H9 (cell line): ENCODE measurements at regions not wholly inside any gene's neighbourhood (a gene's known extent, or its start where the extent isn't known, plus 50 kb on each side); places are given as distances from the start of the nearest gene placed in this dataset.

Experiments
- DNase-seq: peaks from one replicate; pipeline ENCODE4 v3.0.0-alpha.2; 2017
- H2AFZ ChIP-seq: one replicate; pipeline ENCODE4 v1.6.1; 2013; ENCODE audit warnings: mild to moderate bottlenecking, low read length, control low read depth, moderate library complexity
- H2AK5ac ChIP-seq: 2 replicates; pipeline ENCODE4 v1.6.1; 2013; ENCODE audit warnings: low read length, control low read depth, mixed read lengths; ENCODE audit not compliant: insufficient read length
- H2BK120ac ChIP-seq: one replicate; pipeline ENCODE4 v1.6.1; 2013; ENCODE audit warnings: low read depth, mild to moderate bottlenecking, low read length, control low read depth, inconsistent platforms; ENCODE audit not compliant: poor library complexity, severe bottlenecking
- H2BK12ac ChIP-seq: 2 replicates; pipeline ENCODE4 v1.6.1; 2013; ENCODE audit warnings: low read length, control low read depth, mixed read lengths, low read depth; ENCODE audit not compliant: insufficient read length
- H2BK15ac ChIP-seq: 2 replicates; pipeline ENCODE4 v1.6.1; 2013; ENCODE audit warnings: low read depth, low read length, control low read depth
- H2BK20ac ChIP-seq: one replicate; pipeline ENCODE4 v1.6.1; 2013; ENCODE audit warnings: low read depth, mild to moderate bottlenecking, low read length, control low read depth, inconsistent platforms; ENCODE audit not compliant: poor library complexity, severe bottlenecking
- H2BK5ac ChIP-seq: 2 replicates; pipeline ENCODE4 v1.6.1; 2013; ENCODE audit warnings: low read length, control low read depth, mixed read lengths; ENCODE audit not compliant: insufficient read length
- H3K14ac ChIP-seq: 2 replicates; pipeline ENCODE4 v1.6.1; 2013; ENCODE audit warnings: low read length, control low read depth; ENCODE audit not compliant: insufficient read depth
- H3K18ac ChIP-seq: 2 replicates; pipeline ENCODE4 v1.6.1; 2013; ENCODE audit warnings: low read depth, mild to moderate bottlenecking, mixed read lengths, low read length, control low read depth; ENCODE audit not compliant: insufficient read length
- H3K23ac ChIP-seq: 2 replicates; pipeline ENCODE4 v1.6.1; 2013; ENCODE audit warnings: low read length, control low read depth, mixed read lengths, low read depth; ENCODE audit not compliant: insufficient read length
- H3K23me2 ChIP-seq: 2 replicates; pipeline ENCODE4 v1.6.1; 2013; ENCODE audit warnings: low read depth, mild to moderate bottlenecking, mixed read lengths, low read length, control low read depth; ENCODE audit not compliant: insufficient read length, poor library complexity, severe bottlenecking
- H3K27ac ChIP-seq: 2 replicates; pipeline ENCODE4 v1.5.1; 2013; ENCODE audit warnings: low read length, control low read depth, mixed read lengths, low read depth; ENCODE audit not compliant: insufficient read length
- H3K27me3 ChIP-seq: 2 replicates; pipeline ENCODE4 v1.6.1; 2013; ENCODE audit warnings: low read length, control low read depth, inconsistent platforms; ENCODE audit not compliant: insufficient read depth
- H3K4ac ChIP-seq: 2 replicates; pipeline ENCODE4 v1.6.1; 2013; ENCODE audit warnings: low read depth, mild to moderate bottlenecking, control low read depth, inconsistent platforms, low read length, moderate library complexity
- H3K4me1 ChIP-seq: 2 replicates; pipeline ENCODE4 v1.6.1; 2013; ENCODE audit warnings: low read length, control low read depth, inconsistent platforms; ENCODE audit not compliant: insufficient read depth
- H3K4me2 ChIP-seq: 2 replicates; pipeline ENCODE4 v1.6.1; 2013; ENCODE audit warnings: low read length, control low read depth, mixed read lengths; ENCODE audit not compliant: insufficient read length, insufficient read depth
- H3K56ac ChIP-seq: 2 replicates; pipeline ENCODE4 v1.6.1; 2013; ENCODE audit warnings: low read depth, mild to moderate bottlenecking, mixed read lengths, low read length, control low read depth; ENCODE audit not compliant: insufficient read length
- H3K79me1 ChIP-seq: 2 replicates; pipeline ENCODE4 v1.6.1; 2013; ENCODE audit warnings: low read depth, mild to moderate bottlenecking, moderate library complexity, low read length, control low read depth, inconsistent platforms; ENCODE audit not compliant: insufficient read depth, poor library complexity, severe bottlenecking
- H3K79me2 ChIP-seq: 2 replicates; pipeline ENCODE4 v1.6.1; 2013; ENCODE audit warnings: low read length, control low read depth, inconsistent platforms; ENCODE audit not compliant: insufficient read depth
- H3K9ac ChIP-seq: 2 replicates; pipeline ENCODE4 v1.6.1; 2013; ENCODE audit warnings: low read length, control low read depth, mixed read lengths; ENCODE audit not compliant: insufficient read length; ENCODE audit errors: extremely low read depth
- H3K9me3 ChIP-seq: one replicate; pipeline ENCODE4 v1.6.1; 2013; ENCODE audit warnings: low read depth, low read length, inconsistent platforms; ENCODE audit not compliant: control insufficient read depth
- H3T11ph ChIP-seq: one replicate; pipeline ENCODE4 v1.6.1; 2013; ENCODE audit warnings: mild to moderate bottlenecking, low read length, control low read depth, inconsistent platforms
- H4K20me1 ChIP-seq: one replicate; pipeline ENCODE4 v1.6.1; 2013; ENCODE audit not compliant: control insufficient read depth, insufficient read length, insufficient read depth
- H4K5ac ChIP-seq: 2 replicates; pipeline ENCODE4 v1.6.1; 2013; ENCODE audit warnings: low read depth, mild to moderate bottlenecking, mixed read lengths, low read length, control low read depth; ENCODE audit not compliant: insufficient read length
- H4K8ac ChIP-seq: replicated peaks from 2 replicates; pipeline ENCODE4 v1.6.1; 2013; ENCODE audit warnings: low read length, control low read depth, mixed read lengths, low read depth; ENCODE audit not compliant: insufficient read length
- H4K91ac ChIP-seq: 2 replicates; pipeline ENCODE4 v1.6.1; 2013; ENCODE audit warnings: low read depth, mild to moderate bottlenecking, moderate library complexity, mixed read lengths, low read length, control low read depth; ENCODE audit not compliant: insufficient read length
- H3K27ac Mint-ChIP-seq, 3 experiments: 2 replicates in 2 of 3; 3 replicates in 1 of 3; pipeline ENCODE4 v1.8.0; 2020 to 2021; ENCODE audit warnings: mixed read lengths in 3 of 3, mild to moderate bottlenecking in 1 of 3, moderate library complexity in 1 of 3
- H3K27me3 Mint-ChIP-seq: 2 replicates; pipeline ENCODE4 v1.8.0; 2021; ENCODE audit warnings: low read depth, mild to moderate bottlenecking, moderate library complexity, mixed read lengths
- H3K36me3 Mint-ChIP-seq, 3 experiments: 2 replicates in 2 of 3; 3 replicates in 1 of 3; pipeline ENCODE4 v1.8.0; 2020 to 2021; ENCODE audit warnings: low read depth in 3 of 3, mixed read lengths in 3 of 3; ENCODE audit not compliant: insufficient read depth in 1 of 3
- H3K4me1 Mint-ChIP-seq, 2 experiments: 2 replicates each; pipeline ENCODE4 v1.8.0; 2020; ENCODE audit warnings: mixed read lengths in 2 of 2
- H3K4me3 Mint-ChIP-seq, 2 experiments: 2 replicates in 1 of 2; 3 replicates in 1 of 2; pipeline ENCODE4 v1.8.0; 2020 to 2021; ENCODE audit warnings: mild to moderate bottlenecking in 2 of 2, mixed read lengths in 2 of 2, moderate library complexity in 1 of 2
- H3K9me3 Mint-ChIP-seq, 2 experiments: 2 replicates in 1 of 2; 3 replicates in 1 of 2; pipeline ENCODE4 v1.8.0; 2020; ENCODE audit warnings: mild to moderate bottlenecking in 2 of 2, mixed read lengths in 2 of 2, moderate library complexity in 1 of 2
- WGBS: extraction: QIAGEN DNeasy Blood & Tissue Kit; methylation state at CpG from one replicate; pipeline ENCODE4 v1.1.7; 2013; ENCODE audit warnings: missing lambda C conversion rate, low lambda C conversion rate, mixed read lengths; ENCODE audit not compliant: insufficient read length; ENCODE audit errors: extremely low coverage; 5-methylcytosine and 5-hydroxymethylcytosine counted together
- TF ChIP-seq, protein P1 (sequence below): fragments of 200-600 bp; sonication (generic); conservative IDR thresholded peaks from 3 replicates; pipeline ENCODE4 v1.8.0; 2021; ENCODE audit warnings: antibody characterized with exemption, mild to moderate bottlenecking

DNA sequence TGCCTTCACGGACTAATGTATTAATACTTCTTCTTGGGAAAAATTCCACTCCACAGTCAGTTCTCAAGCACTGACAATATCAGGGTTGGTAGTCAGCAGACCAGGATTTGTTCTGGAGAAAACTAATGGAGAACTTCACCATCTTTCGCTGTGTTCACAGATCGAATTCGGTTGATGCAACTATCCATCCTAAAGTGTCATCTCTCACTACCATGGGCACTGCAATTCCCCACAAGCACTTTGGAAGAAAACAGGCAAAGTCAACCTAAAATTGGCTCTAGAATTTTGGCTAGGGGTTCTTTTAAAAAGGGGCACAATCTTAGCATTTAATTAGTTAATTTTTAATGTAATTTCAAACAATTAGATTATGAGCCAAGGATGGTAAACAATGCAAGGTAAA is 164.4 kb downstream of the HGF start:
- Histone ChIP-seq H3K79me2 (no peaks in the 10 kb centered on the region), H3K9me3 (no peaks in the 10 kb centered on the region), H2BK5ac (no peak overlapping the region), H4K8ac (no peak overlapping the region), H3K4me1 (no peaks in the 10 kb centered on the region), H4K5ac (no peak overlapping the region), H2BK15ac (peak overlapping the region; percentile 68; the same call in 1 of the 2 replicates), H2BK20ac (no peak overlapping the region), H3K27ac (no peak overlapping the region), H3K18ac (no peak overlapping the region), H3K79me1 (no peaks in the 10 kb centered on the region), H3K4me2 (no peak overlapping the region), H2BK120ac (no peak overlapping the region), H3K23ac (no peak overlapping the region), H3K56ac (no peak overlapping the region), H3K27me3 (no peaks in the 10 kb centered on the region), H3K23me2 (no peaks in the 10 kb centered on the region), H2BK12ac (no peak overlapping the region), H3T11ph (no peak overlapping the region), H3K9ac (no peak overlapping the region), H2AK5ac (no peak overlapping the region), H3K14ac (no peak overlapping the region; the same call in 1 of the 2 replicates), H4K91ac (no peak overlapping the region), H3K4ac (no peak overlapping the region), H2AFZ (no peak overlapping the region), H4K20me1 (no peaks in the 10 kb centered on the region)
- Mint-ChIP-seq H3K4me3 (no peak overlapping the region), H3K9me3 (no peaks in the 10 kb centered on the region), H3K27ac (no peak overlapping the region), H3K4me1 (no peaks in the 10 kb centered on the region), H3K36me3 (no peaks in the 10 kb centered on the region), H3K27me3 (no peaks in the 10 kb centered on the region)
- no CpG with 5 or more reads among the region's 4 CpGs for WGBS
- TF ChIP-seq, protein P1, sequence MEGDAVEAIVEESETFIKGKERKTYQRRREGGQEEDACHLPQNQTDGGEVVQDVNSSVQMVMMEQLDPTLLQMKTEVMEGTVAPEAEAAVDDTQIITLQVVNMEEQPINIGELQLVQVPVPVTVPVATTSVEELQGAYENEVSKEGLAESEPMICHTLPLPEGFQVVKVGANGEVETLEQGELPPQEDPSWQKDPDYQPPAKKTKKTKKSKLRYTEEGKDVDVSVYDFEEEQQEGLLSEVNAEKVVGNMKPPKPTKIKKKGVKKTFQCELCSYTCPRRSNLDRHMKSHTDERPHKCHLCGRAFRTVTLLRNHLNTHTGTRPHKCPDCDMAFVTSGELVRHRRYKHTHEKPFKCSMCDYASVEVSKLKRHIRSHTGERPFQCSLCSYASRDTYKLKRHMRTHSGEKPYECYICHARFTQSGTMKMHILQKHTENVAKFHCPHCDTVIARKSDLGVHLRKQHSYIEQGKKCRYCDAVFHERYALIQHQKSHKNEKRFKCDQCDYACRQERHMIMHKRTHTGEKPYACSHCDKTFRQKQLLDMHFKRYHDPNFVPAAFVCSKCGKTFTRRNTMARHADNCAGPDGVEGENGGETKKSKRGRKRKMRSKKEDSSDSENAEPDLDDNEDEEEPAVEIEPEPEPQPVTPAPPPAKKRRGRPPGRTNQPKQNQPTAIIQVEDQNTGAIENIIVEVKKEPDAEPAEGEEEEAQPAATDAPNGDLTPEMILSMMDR = no peak
- no peak for DNase-seq
